Glutamatergic neuron (in vitro differentiated cells): ENCODE measurements at regions not wholly inside any gene's neighbourhood (a gene's known extent, or its start where the extent isn't known, plus 50 kb on each side); places are given as distances from the start of the nearest gene placed in this dataset.

Experiments
- DNase-seq: peaks from one replicate; pipeline ENCODE4 v3.0.0; 2022
- H3K27ac Mint-ChIP-seq: one replicate; pipeline ENCODE4 v1.8.0; 2020; ENCODE audit warnings: mild to moderate bottlenecking, mixed read lengths, inconsistent platforms; ENCODE audit not compliant: unreplicated experiment
- H3K27me3 Mint-ChIP-seq: one replicate; pipeline ENCODE4 v1.8.0; 2020; ENCODE audit warnings: mild to moderate bottlenecking, moderate library complexity, mixed read lengths, inconsistent platforms; ENCODE audit not compliant: unreplicated experiment
- H3K36me3 Mint-ChIP-seq: one replicate; pipeline ENCODE4 v1.8.0; 2020; ENCODE audit warnings: mild to moderate bottlenecking, mixed read lengths, inconsistent platforms; ENCODE audit not compliant: unreplicated experiment
- H3K4me1 Mint-ChIP-seq: one replicate; pipeline ENCODE4 v1.8.0; 2020; ENCODE audit warnings: mild to moderate bottlenecking, low read depth, mixed read lengths, inconsistent platforms; ENCODE audit not compliant: unreplicated experiment
- H3K4me3 Mint-ChIP-seq: one replicate; pipeline ENCODE4 v1.8.0; 2020; ENCODE audit warnings: mild to moderate bottlenecking, mixed read lengths, inconsistent platforms; ENCODE audit not compliant: unreplicated experiment
- H3K9me3 Mint-ChIP-seq: one replicate; pipeline ENCODE4 v1.8.0; 2020; ENCODE audit warnings: mild to moderate bottlenecking, moderate library complexity, mixed read lengths, inconsistent platforms; ENCODE audit not compliant: unreplicated experiment
- TF ChIP-seq, protein P1 (sequence below): fragments of 200-600 bp; sonication (generic); IDR thresholded peaks from one replicate; pipeline ENCODE4 v1.5.0; 2021; ENCODE audit not compliant: partially characterized antibody, unreplicated experiment

DNA sequence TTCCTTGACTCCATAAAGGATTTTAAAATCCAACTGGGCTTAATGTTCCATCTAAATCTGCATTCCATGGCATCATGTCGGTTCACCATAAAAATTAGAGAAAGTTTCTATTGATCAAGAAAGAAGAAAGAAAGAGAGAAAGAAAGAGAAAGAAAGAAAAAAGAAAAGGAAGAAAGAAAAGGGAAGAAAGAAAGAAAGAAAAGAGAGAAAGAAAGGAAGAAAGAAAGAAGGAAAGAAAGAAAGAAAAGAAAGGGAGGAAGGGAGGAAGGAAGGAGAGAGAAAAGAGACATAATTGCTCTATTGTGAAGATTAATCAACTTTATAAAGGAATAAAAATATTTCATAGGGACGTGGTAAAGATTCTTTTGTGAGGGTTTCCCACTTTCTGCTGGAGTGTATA is 329.2 kb downstream of the DLEU7 start:
- H3K27ac Mint-ChIP-seq, result no peak overlapping the region
- H3K36me3 Mint-ChIP-seq, result no peaks in the 10 kb centered on the region
- TF ChIP-seq, protein P1, sequence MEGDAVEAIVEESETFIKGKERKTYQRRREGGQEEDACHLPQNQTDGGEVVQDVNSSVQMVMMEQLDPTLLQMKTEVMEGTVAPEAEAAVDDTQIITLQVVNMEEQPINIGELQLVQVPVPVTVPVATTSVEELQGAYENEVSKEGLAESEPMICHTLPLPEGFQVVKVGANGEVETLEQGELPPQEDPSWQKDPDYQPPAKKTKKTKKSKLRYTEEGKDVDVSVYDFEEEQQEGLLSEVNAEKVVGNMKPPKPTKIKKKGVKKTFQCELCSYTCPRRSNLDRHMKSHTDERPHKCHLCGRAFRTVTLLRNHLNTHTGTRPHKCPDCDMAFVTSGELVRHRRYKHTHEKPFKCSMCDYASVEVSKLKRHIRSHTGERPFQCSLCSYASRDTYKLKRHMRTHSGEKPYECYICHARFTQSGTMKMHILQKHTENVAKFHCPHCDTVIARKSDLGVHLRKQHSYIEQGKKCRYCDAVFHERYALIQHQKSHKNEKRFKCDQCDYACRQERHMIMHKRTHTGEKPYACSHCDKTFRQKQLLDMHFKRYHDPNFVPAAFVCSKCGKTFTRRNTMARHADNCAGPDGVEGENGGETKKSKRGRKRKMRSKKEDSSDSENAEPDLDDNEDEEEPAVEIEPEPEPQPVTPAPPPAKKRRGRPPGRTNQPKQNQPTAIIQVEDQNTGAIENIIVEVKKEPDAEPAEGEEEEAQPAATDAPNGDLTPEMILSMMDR, result no peak
- no peak for DNase-seq
- no peak overlapping the region for H3K4me3 Mint-ChIP-seq
- H3K4me1 Mint-ChIP-seq, result peaks cover 4% of the 10 kb centered on the region
- H3K9me3 Mint-ChIP-seq, result no peaks in the 10 kb centered on the region
- no peaks in the 10 kb centered on the region for H3K27me3 Mint-ChIP-seq

DNA sequence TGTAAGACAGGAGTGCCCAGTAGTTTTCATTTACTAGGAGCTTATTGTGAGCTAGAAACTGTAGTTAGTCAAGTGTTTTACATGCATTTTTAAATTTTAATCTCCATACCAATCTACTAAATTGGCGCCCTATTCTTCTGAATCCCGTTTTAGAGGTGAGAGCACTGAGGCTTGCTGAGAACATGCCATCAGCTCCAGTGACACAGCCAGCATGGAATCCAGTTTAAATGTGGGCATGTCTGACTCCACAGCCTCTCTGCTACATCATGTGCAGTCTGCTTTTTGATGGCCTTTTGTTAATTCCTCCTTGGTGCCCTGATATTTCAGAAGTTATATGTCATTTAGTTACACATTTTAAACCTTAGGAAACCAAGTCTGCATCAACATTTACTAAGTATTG is 325.4 kb downstream of the DLEU7 start:
- peaks cover 18% of the 10 kb centered on the region for H3K4me1 Mint-ChIP-seq
- H3K27ac Mint-ChIP-seq, result no peak overlapping the region
- TF ChIP-seq, protein P1, result no peak
- no peak overlapping the region for H3K4me3 Mint-ChIP-seq
- no peaks in the 10 kb centered on the region for H3K9me3 Mint-ChIP-seq
- no peak for DNase-seq
- no peaks in the 10 kb centered on the region for H3K27me3 Mint-ChIP-seq
- no peaks in the 10 kb centered on the region for H3K36me3 Mint-ChIP-seq

DNA sequence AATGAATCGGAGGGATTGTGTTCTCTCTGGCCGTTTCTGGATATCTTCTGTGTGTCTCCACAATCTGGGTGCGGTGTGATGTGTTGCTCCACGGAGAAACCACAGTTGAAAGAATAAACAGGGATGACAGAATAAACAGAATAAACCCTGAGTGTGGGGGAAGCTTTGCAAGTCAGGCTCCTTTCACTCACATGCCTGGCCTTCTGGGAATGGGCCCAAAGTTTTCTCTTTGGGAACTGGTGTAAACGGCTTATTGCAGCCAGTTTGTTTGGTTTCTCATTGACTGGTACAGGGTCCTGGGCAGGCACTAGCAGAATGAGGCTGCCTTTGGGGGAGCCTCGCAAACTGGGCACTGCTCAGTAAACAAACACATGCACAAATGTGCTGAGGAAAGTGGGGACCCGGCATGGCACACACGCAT is 324.7 kb downstream of the DLEU7 start:
- Mint-ChIP-seq H3K4me1 (peaks cover 18% of the 10 kb centered on the region), H3K4me3 (no peak overlapping the region), H3K27ac (no peak overlapping the region), H3K9me3 (no peaks in the 10 kb centered on the region), H3K27me3 (no peaks in the 10 kb centered on the region), H3K36me3 (no peaks in the 10 kb centered on the region)
- TF ChIP-seq, protein P1, result no peak
- DNase-seq, result no peak

DNA sequence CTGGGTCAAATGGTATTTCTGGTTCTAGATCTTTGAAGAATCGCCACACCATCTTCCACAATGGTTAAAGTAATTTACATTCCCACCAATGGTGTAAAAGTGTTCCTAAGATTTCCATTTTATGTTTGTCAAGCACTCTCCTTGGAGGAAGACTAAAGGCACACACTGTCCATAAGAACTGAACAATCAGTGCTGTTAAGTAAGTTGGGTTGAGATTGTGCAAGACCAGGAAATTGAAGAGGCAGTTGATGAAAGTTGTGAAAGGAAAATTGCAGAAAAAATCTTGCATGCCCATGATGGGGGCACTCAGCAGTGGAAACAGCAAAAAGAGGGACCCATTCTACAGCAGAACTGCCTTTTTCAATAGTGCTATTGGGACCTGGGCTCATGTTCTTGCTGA is 323.6 kb downstream of the DLEU7 start:
- TF ChIP-seq, protein P1, result no peak
- no peak for DNase-seq
- peaks cover 18% of the 10 kb centered on the region for H3K4me1 Mint-ChIP-seq
- H3K27ac Mint-ChIP-seq, result no peak overlapping the region
- H3K36me3 Mint-ChIP-seq, result no peaks in the 10 kb centered on the region
- no peaks in the 10 kb centered on the region for H3K27me3 Mint-ChIP-seq
- H3K4me3 Mint-ChIP-seq, result no peak overlapping the region
- no peaks in the 10 kb centered on the region for H3K9me3 Mint-ChIP-seq

DNA sequence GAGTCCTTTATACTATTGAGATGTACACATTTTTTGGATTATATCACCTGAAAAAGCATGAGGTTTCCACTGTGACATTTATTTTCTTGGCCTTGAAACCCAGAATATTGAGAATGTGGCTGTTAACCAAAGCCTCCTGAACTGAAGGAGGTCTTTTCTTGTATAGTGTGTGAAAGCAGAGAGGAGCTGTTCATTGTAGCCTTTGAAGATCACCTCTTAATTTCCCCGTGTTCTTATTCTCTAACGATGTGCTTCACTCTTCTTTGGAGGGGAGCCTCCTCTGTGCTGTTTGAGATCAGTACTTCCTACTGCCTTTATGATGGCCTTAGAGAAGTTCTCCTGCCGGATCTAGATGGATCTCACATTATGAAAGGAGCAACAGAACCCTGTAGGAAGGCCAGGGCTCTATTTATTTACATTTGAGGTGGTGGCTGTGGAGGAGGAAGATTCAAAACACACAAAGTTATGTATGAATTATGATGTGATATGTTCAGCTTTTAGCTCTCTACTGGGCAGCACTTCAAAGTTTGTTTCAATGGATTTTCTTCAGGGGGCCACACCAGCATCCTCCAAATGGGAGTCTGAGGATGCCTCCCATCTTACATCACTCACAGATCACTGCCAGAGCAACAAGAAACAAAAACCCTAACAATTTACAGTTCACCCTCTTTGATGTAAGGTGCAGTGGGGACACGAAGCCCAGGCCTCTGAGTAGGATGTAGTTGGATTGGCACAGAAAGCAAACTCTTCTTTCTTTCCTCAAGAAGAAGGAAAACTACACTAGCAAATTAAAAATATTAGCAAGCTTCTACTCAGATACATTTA is 322.3 kb downstream of the DLEU7 start:
- no peaks in the 10 kb centered on the region for H3K27me3 Mint-ChIP-seq
- DNase-seq, result no peak
- H3K36me3 Mint-ChIP-seq, result no peaks in the 10 kb centered on the region
- TF ChIP-seq, protein P1, result no peak
- peaks cover 18% of the 10 kb centered on the region for H3K4me1 Mint-ChIP-seq
- no peak overlapping the region for H3K27ac Mint-ChIP-seq
- H3K9me3 Mint-ChIP-seq, result no peaks in the 10 kb centered on the region
- no peak overlapping the region for H3K4me3 Mint-ChIP-seq
